ENCODE measurements at regions not wholly inside any gene's neighbourhood (a gene's known extent, or its start where the extent isn't known, plus 50 kb on each side); places are given as distances from the start of the nearest gene placed in this dataset.

DNA sequence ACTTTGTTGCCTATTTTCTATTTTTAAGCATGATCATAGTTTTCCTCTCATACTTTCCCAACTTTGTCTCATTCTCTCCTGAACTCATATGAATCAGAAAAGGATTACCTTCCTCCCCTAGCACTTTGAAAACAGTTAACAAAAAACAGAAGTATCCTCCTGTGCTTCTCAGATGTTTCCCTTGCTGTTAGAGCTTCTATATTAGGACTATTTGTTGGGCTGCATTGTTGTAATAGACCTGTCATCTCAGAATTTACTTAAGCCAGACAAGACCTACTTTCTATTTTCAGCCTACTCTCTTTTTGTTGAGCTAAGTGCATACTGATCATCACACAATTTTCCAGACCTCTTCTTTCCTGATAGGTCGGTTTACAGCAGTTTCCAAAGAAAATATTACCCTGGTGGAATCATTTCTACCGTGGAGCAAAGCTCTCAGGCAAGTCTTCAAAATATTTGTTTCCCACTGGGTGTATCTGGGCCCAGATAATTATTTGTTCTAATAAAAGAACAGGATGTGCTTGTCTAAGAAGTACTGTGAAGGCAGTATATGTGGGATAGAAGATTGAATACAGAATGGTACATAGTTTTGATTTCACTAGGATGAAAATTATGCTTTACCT, 411.9 kb upstream of the KLF6 start:
- Histone ChIP-seq H3K4me1 (ENCODE audit: control insufficient read depth, low read length) (no peaks in the 10 kb centered on the region), H3K9me2 (replicated peaks; ENCODE audit: control insufficient read depth, low read length) (no peaks in the 10 kb centered on the region), H3K36me3 (ENCODE audit: control insufficient read depth, low read length) (no peaks in the 10 kb centered on the region), H3K9me3 (ENCODE audit: control insufficient read depth, insufficient read depth, low read length) (peaks cover 5% of the 10 kb centered on the region; the same call in 1 of the 2 replicates), H3K27ac (ENCODE audit: low read depth, low read length) (no peak overlapping the region), H3K27me3 (ENCODE audit: control insufficient read depth, low read length) (no peaks in the 10 kb centered on the region), H3K4me2 (ENCODE audit: low read length) (no peak overlapping the region), H3K79me2 (ENCODE audit: control insufficient read depth, low read length) (no peaks in the 10 kb centered on the region), H4K20me1 (ENCODE audit: control insufficient read depth, insufficient read depth, low read depth, low read length) (no peaks in the 10 kb centered on the region), H3F3A (ENCODE audit: control insufficient read depth, insufficient read depth) (no peaks in the 10 kb centered on the region), H3K4me3 (ENCODE audit: low read length) (no peak overlapping the region)
- TF ChIP-seq EZH2phosphoT487 (IDR thresholded peaks at IDR 0.05; ENCODE audit: borderline replicate concordance, low read length), result no peak
- no peak for TF ChIP-seq CTCF (IDR thresholded peaks at IDR 0.05; ENCODE audit: low read depth, low read length, poor library complexity, severe bottlenecking)

DNA sequence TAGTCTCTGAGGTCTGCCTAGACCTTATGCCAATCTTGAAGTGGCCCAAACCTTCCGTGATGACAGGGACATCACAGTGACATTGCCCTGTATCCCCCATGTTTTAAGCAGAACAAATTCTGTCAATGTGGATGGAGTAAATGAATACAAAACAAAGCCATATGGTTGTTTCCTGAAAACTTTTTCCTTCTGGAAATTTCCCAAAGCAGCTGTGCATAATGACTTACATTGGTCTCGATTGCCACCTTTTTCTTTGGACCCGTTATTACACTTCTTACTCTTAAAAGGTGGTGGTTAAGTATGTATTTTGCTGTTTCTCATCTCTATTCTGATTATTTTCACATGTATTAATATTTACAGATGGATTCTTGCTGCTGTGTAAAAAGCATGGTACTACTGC, 411.2 kb upstream of the KLF6 start:
- no peak for TF ChIP-seq EZH2phosphoT487 (IDR thresholded peaks at IDR 0.05; ENCODE audit: borderline replicate concordance, low read length)
- no peak for TF ChIP-seq CTCF (IDR thresholded peaks at IDR 0.05; ENCODE audit: low read depth, low read length, poor library complexity, severe bottlenecking)
- Histone ChIP-seq H3K79me2 (ENCODE audit: control insufficient read depth, low read length) (no peaks in the 10 kb centered on the region), H3K4me1 (ENCODE audit: control insufficient read depth, low read length) (no peaks in the 10 kb centered on the region), H3K4me2 (ENCODE audit: low read length) (no peak overlapping the region), H3K4me3 (ENCODE audit: low read length) (no peak overlapping the region), H3K36me3 (ENCODE audit: control insufficient read depth, low read length) (no peaks in the 10 kb centered on the region), H3F3A (ENCODE audit: control insufficient read depth, insufficient read depth) (no peaks in the 10 kb centered on the region), H3K9me2 (replicated peaks; ENCODE audit: control insufficient read depth, low read length) (no peaks in the 10 kb centered on the region), H3K27me3 (ENCODE audit: control insufficient read depth, low read length) (no peaks in the 10 kb centered on the region), H3K9me3 (ENCODE audit: control insufficient read depth, insufficient read depth, low read length) (peaks cover 5% of the 10 kb centered on the region; the same call in 1 of the 2 replicates), H4K20me1 (ENCODE audit: control insufficient read depth, insufficient read depth, low read depth, low read length) (no peaks in the 10 kb centered on the region), H3K27ac (ENCODE audit: low read depth, low read length) (no peak overlapping the region)

- H3F3A ChIP-seq (ENCODE audit: control insufficient read depth, insufficient read depth), result no peaks in the 10 kb centered on the region
- H4K20me1 ChIP-seq (ENCODE audit: control insufficient read depth, insufficient read depth, low read depth, low read length), result no peaks in the 10 kb centered on the region
- H3K4me2 ChIP-seq (ENCODE audit: low read length), result no peak overlapping the region
- H3K4me1 ChIP-seq (ENCODE audit: control insufficient read depth, low read length), result no peaks in the 10 kb centered on the region
- H3K36me3 ChIP-seq (ENCODE audit: control insufficient read depth, low read length), result no peaks in the 10 kb centered on the region
- TF ChIP-seq EZH2phosphoT487 (IDR thresholded peaks at IDR 0.05; ENCODE audit: borderline replicate concordance, low read length) (no peak), CTCF (IDR thresholded peaks at IDR 0.05; ENCODE audit: low read depth, low read length, poor library complexity, severe bottlenecking) (no peak)
- no peak overlapping the region for H3K27ac ChIP-seq (ENCODE audit: low read depth, low read length)
- no peak overlapping the region for H3K4me3 ChIP-seq (ENCODE audit: low read length)
- H3K27me3 ChIP-seq (ENCODE audit: control insufficient read depth, low read length), result no peaks in the 10 kb centered on the region
- peaks cover 5% of the 10 kb centered on the region; the same call in 1 of the 2 replicates for H3K9me3 ChIP-seq (ENCODE audit: control insufficient read depth, insufficient read depth, low read length)
- H3K9me2 ChIP-seq (replicated peaks; ENCODE audit: control insufficient read depth, low read length), result no peaks in the 10 kb centered on the region
- no peaks in the 10 kb centered on the region for H3K79me2 ChIP-seq (ENCODE audit: control insufficient read depth, low read length)
Measured at GRCh38 chr10:4195213-4195612, 410.2 kb upstream of the KLF6 start.
